ENCODE measurements at regions not wholly inside any gene's neighbourhood (a gene's known extent, or its start where the extent isn't known, plus 50 kb on each side); places are given as distances from the start of the nearest gene placed in this dataset.

DNA sequence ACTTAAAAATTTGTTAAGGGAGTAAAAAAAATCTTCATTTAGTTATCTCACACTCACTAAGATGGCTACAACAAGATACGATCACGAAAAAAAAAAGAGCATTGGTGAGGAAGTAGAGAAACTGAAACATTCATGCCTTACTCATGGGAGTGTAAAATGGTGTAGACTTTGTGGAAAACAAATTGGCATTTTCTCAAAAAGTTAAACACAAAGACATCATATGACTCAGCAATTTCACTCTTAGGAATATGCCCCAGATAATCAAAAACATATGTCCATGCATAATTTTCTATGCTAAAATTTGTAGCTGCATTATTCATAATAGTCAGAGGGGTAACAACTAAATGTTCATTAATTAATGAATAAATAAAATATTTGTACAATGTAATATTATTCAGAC is 120.9 kb upstream of the IRAK1BP1 start:
- TF ChIP-seq POLR2A (IDR thresholded peaks at IDR 0.05): no peak
- TF ChIP-seq, protein P1, sequence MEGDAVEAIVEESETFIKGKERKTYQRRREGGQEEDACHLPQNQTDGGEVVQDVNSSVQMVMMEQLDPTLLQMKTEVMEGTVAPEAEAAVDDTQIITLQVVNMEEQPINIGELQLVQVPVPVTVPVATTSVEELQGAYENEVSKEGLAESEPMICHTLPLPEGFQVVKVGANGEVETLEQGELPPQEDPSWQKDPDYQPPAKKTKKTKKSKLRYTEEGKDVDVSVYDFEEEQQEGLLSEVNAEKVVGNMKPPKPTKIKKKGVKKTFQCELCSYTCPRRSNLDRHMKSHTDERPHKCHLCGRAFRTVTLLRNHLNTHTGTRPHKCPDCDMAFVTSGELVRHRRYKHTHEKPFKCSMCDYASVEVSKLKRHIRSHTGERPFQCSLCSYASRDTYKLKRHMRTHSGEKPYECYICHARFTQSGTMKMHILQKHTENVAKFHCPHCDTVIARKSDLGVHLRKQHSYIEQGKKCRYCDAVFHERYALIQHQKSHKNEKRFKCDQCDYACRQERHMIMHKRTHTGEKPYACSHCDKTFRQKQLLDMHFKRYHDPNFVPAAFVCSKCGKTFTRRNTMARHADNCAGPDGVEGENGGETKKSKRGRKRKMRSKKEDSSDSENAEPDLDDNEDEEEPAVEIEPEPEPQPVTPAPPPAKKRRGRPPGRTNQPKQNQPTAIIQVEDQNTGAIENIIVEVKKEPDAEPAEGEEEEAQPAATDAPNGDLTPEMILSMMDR (IDR thresholded peaks at IDR 0.05): no peak

Measured in breast epithelium (tissue), 3 donors.